T-helper 17 cell (primary cell): ENCODE measurements at regions not wholly inside any gene's neighbourhood (a gene's known extent, or its start where the extent isn't known, plus 50 kb on each side); places are given as distances from the start of the nearest gene placed in this dataset.

ENCODE experiments used
- ATAC-seq: fragments of 150-1000 bp; cut with Tn5 transposase; 2 replicates; pipeline ENCODE4 v1.10.0; 2021; ENCODE audit warnings: mild to moderate bottlenecking, moderate library complexity
- DNase-seq, 3 donors: peaks; one replicate each; pipeline versions ENCODE4 v3.0.0 to v3.0.0-alpha.2; 2020 to 2021
- H3K9me3 ChIP-seq: one replicate; pipeline ENCODE4 v1.7.0; 2013; ENCODE audit warnings: low read length, mild to moderate bottlenecking; ENCODE audit not compliant: control insufficient read depth, poor library complexity, severe bottlenecking
- H3K27ac Mint-ChIP-seq: one replicate; pipeline ENCODE4 v1.8.0; 2022; ENCODE audit warnings: mild to moderate bottlenecking, moderate library complexity, mixed read lengths
- H3K27me3 Mint-ChIP-seq: one replicate; pipeline ENCODE4 v1.8.0; 2022; ENCODE audit warnings: mixed read lengths
- H3K36me3 Mint-ChIP-seq: one replicate; pipeline ENCODE4 v1.8.0; 2022; ENCODE audit warnings: low read depth, mixed read lengths
- H3K4me1 Mint-ChIP-seq: one replicate; pipeline ENCODE4 v1.8.0; 2022; ENCODE audit warnings: mild to moderate bottlenecking, mixed read lengths
- H3K4me3 Mint-ChIP-seq: one replicate; pipeline ENCODE4 v1.8.0; 2022; ENCODE audit warnings: mild to moderate bottlenecking, moderate library complexity, mixed read lengths

GRCh38 chr2:41881249-41881648 lies 166.6 kb upstream of the PKDCC start:
- Mint-ChIP-seq H3K4me3 (no peak overlapping the region), H3K27me3 (peaks cover 14% of the 10 kb centered on the region), H3K4me1 (peaks cover 15% of the 10 kb centered on the region), H3K27ac (no peak overlapping the region), H3K36me3 (peaks cover 6% of the 10 kb centered on the region)
- no peak for DNase-seq
- ATAC-seq, result no peak
- H3K9me3 ChIP-seq, result no peaks in the 10 kb centered on the region

DNA sequence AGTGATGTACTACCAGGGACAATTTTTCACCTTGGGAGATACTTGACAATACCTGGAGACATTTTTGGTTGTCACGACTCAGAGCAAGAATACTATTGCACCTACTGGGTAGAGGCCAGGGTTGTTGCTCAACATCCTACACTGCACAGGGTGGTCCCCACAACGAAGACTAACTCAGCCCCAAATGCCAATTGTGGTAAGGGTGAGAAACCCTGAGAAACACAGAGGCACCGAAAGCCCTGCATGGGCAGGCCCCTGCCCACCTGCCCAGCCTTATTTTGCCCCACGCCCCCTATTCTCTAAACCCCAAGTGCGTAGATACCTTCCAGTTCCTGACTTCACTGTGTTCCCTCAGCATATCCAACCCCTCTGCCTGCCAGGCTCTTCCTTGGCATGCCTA lies 163.1 kb upstream of the PKDCC start:
- H3K36me3 Mint-ChIP-seq, result peaks cover 4% of the 10 kb centered on the region
- H3K9me3 ChIP-seq, result no peaks in the 10 kb centered on the region
- no peak overlapping the region for H3K4me3 Mint-ChIP-seq
- H3K27ac Mint-ChIP-seq, result no peak overlapping the region
- peaks cover 7% of the 10 kb centered on the region for H3K4me1 Mint-ChIP-seq
- ATAC-seq (no peak), DNase-seq (no peak)
- peaks cover 8% of the 10 kb centered on the region for H3K27me3 Mint-ChIP-seq

DNA sequence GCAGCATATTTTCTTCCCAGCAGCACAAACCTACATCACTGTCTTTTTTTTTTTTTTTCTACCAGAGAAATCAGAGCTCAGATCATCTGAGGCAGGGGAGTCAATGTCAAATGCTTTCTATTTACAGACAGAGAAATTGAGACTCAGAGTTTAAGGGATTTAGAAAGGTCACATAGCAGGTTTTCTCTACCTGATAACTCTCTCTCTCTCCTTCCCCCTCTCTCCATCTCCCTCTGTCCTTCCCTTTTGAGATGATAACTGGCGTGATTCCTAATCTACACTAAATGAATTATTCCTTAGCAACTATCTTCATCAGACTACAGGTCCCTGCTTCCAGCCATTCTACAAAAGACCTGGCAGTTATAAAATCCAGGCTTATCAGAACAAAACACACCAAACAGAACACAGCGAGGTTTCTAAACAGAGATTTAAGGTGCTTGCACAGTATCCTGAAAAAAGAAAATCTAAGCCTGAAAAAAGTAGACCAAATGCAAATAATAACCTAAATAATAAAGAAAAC lies 161.6 kb upstream of the PKDCC start:
- H3K27me3 Mint-ChIP-seq, result no peaks in the 10 kb centered on the region
- no peaks in the 10 kb centered on the region for H3K9me3 ChIP-seq
- no peak overlapping the region for H3K4me3 Mint-ChIP-seq
- peaks cover 2% of the 10 kb centered on the region for H3K36me3 Mint-ChIP-seq
- DNase-seq (no peak), ATAC-seq (no peak)
- H3K4me1 Mint-ChIP-seq, result peaks cover 6% of the 10 kb centered on the region
- H3K27ac Mint-ChIP-seq, result no peak overlapping the region

DNA sequence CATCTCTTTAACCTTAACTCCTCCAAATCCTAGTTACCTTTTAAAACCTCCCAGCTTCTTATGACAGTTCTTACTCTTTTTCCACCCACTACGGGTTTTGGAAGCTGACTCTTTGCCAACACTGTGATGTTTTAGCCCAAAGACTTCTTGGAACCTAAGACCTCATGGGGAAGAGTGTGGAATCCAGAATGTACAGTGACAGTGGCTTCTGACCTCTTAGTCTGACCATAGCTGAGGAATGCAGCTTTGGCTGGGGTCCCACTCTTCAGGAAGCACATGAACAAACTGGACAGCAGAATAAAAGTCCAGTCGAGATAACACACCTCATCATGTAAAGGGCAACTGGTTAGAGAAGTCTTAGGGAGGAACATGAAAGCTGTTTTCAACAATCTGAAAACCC lies 161.1 kb upstream of the PKDCC start:
- Mint-ChIP-seq H3K36me3 (peaks cover 2% of the 10 kb centered on the region), H3K4me3 (no peak overlapping the region), H3K27ac (no peak overlapping the region), H3K4me1 (peaks cover 6% of the 10 kb centered on the region), H3K27me3 (no peaks in the 10 kb centered on the region)
- DNase-seq (no peak), ATAC-seq (no peak)
- no peaks in the 10 kb centered on the region for H3K9me3 ChIP-seq

- Mint-ChIP-seq H3K27ac (peak overlapping the region; percentile 43), H3K36me3 (peaks cover 2% of the 10 kb centered on the region), H3K4me1 (peaks cover 16% of the 10 kb centered on the region), H3K4me3 (no peak overlapping the region), H3K27me3 (no peaks in the 10 kb centered on the region)
- no peaks in the 10 kb centered on the region for H3K9me3 ChIP-seq
- DNase-seq, result no peak
- ATAC-seq, result no peak
These were observed 157.5 kb upstream of the PKDCC start for GRCh38 chr2:41890341-41890740.

DNA sequence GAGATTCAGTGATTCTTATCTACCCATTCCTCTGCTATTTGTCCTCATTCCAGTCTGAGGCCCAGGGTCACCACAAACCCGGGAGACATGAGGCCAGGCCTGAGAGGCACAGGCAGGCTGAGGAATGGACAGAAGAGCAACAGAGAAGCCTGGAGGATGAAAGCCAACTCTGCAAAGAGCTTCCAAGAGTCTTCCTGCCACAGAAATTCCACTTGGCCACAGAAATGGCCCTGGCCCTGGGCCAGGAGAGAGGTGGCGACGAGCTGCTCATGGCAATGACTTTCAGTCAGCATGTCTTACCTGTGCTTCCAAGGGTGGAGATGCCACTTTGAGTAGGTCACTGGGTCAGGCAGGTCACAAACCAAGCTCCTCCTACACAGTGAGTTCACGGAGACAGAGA lies 155.3 kb upstream of the PKDCC start:
- H3K4me3 Mint-ChIP-seq, result peak overlapping the region; percentile 61
- no peaks in the 10 kb centered on the region for H3K9me3 ChIP-seq
- no peak overlapping the region for H3K27ac Mint-ChIP-seq
- no peak for ATAC-seq
- H3K36me3 Mint-ChIP-seq, result peaks cover 2% of the 10 kb centered on the region
- H3K4me1 Mint-ChIP-seq, result peaks cover 32% of the 10 kb centered on the region
- no peaks in the 10 kb centered on the region for H3K27me3 Mint-ChIP-seq
- DNase-seq, result no peak

DNA sequence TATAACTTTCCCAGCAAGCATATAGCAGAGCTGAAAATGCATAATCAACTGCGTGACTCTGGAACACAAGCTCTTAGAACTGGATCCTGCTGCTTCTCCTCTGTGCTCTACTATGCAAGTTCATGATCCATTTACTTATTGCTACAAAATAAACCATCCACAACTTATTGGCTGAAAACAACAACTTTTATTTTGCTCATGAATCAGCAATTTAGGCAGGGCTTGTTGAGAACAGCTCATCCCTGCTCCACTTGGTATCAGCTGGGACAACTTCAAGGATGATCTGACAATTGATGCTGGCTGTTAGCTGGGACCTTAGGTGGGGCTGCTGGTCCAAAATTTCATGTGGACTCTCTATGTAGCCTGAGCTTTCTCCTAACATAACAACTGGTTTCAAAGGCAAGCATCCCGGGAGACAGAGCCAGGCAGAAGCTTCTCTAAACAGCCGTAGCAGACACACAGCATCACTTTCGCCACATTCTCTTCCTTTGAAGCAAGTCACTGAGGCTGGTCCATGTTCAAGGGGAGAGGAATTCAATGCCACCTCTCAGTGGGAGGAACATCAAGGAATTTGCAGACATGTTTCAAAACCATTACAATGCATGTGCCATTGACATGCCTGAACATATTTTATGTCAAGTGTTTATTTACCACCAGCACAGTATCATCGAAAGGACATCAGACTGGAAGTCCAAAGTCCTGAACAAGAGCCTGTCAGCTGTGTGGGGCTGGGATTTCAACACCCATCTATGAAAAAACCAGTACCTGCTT lies 153.1 kb upstream of the PKDCC start:
- no peaks in the 10 kb centered on the region for H3K9me3 ChIP-seq
- ATAC-seq (no peak), DNase-seq (no peak)
- peak overlapping the region; percentile 95 for H3K27ac Mint-ChIP-seq
- H3K4me3 Mint-ChIP-seq, result peak overlapping the region; percentile 5
- no peaks in the 10 kb centered on the region for H3K27me3 Mint-ChIP-seq
- peaks cover 38% of the 10 kb centered on the region for H3K4me1 Mint-ChIP-seq
- H3K36me3 Mint-ChIP-seq, result no peaks in the 10 kb centered on the region

DNA sequence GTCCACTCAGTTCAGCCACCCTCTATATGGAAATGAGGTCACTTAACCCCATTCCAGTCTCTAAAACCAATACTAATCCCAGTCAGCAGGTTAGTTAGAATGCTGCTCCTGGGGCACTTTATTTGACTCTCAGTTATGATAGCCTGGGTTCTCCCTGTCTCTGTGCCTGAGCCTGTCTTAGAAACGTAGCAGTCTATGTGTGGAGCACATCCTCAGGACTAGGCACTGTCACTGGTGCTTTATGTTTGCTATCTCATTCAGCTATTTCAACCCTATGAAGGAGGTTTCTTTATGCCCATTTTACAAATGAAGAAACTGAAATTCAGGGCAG lies 152.5 kb upstream of the PKDCC start:
- Mint-ChIP-seq H3K4me3 (no peak overlapping the region), H3K4me1 (peaks cover 37% of the 10 kb centered on the region), H3K36me3 (no peaks in the 10 kb centered on the region), H3K27me3 (no peaks in the 10 kb centered on the region), H3K27ac (peak overlapping the region; percentile 95)
- no peak for DNase-seq
- no peak for ATAC-seq
- H3K9me3 ChIP-seq, result no peaks in the 10 kb centered on the region

GRCh38 chr2:41896186-41896846 lies 151.5 kb upstream of the PKDCC start:
- peak overlapping the region; percentile 95 for H3K27ac Mint-ChIP-seq
- peak overlapping the region; percentile 80 for H3K4me3 Mint-ChIP-seq

GRCh38 chr2:41899189-41899588 lies 148.6 kb upstream of the PKDCC start:
- H3K27me3 Mint-ChIP-seq, result peaks cover 14% of the 10 kb centered on the region
- H3K27ac Mint-ChIP-seq, result no peak overlapping the region
- H3K36me3 Mint-ChIP-seq, result no peaks in the 10 kb centered on the region
- ATAC-seq, result no peak
- H3K4me1 Mint-ChIP-seq, result peaks cover 26% of the 10 kb centered on the region
- no peak overlapping the region for H3K4me3 Mint-ChIP-seq
- no peak for DNase-seq
- no peaks in the 10 kb centered on the region for H3K9me3 ChIP-seq

More at GRCh38 chr2:41896186-41896846, 151.5 kb upstream of the PKDCC start:
- no peaks in the 10 kb centered on the region for H3K9me3 ChIP-seq
- DNase-seq, result peak in 1 of 3 donors; percentile 20
- no peaks in the 10 kb centered on the region for H3K27me3 Mint-ChIP-seq
- H3K36me3 Mint-ChIP-seq, result no peaks in the 10 kb centered on the region
- peaks cover 32% of the 10 kb centered on the region for H3K4me1 Mint-ChIP-seq
- ATAC-seq, result peak; percentile 97

- H3K27ac Mint-ChIP-seq, result no peak overlapping the region
- H3K27me3 Mint-ChIP-seq, result peaks cover 14% of the 10 kb centered on the region
- no peak for ATAC-seq
- no peak overlapping the region for H3K4me3 Mint-ChIP-seq
- no peaks in the 10 kb centered on the region for H3K36me3 Mint-ChIP-seq
- DNase-seq, result no peak
- peaks cover 22% of the 10 kb centered on the region for H3K4me1 Mint-ChIP-seq
- no peaks in the 10 kb centered on the region for H3K9me3 ChIP-seq
These were observed 147.7 kb upstream of the PKDCC start for GRCh38 chr2:41900101-41900577.

DNA sequence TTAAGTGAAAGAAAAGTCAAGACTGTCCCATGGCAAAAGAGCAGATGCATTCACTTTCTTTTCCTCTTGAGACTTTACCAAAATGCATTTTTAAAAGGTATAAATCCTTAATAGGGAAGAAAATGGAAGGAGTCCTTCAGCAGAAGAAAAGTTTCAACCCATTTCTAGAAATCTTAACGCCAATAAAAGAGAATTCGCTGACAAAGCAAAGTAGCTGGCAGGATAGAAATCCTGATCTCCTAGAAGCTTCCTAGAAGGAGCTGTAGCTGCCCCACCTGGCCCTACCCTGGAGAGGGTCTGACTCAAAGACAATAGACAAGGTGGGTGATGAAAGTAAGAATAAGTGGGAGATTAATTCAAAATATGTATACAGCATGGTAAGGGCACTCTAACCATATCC lies 144.9 kb upstream of the PKDCC start:
- no peak for DNase-seq
- ATAC-seq, result no peak
- no peaks in the 10 kb centered on the region for H3K9me3 ChIP-seq
- Mint-ChIP-seq H3K4me1 (peaks cover 2% of the 10 kb centered on the region), H3K27me3 (peaks cover 21% of the 10 kb centered on the region), H3K4me3 (no peak overlapping the region), H3K36me3 (no peaks in the 10 kb centered on the region), H3K27ac (no peak overlapping the region)

DNA sequence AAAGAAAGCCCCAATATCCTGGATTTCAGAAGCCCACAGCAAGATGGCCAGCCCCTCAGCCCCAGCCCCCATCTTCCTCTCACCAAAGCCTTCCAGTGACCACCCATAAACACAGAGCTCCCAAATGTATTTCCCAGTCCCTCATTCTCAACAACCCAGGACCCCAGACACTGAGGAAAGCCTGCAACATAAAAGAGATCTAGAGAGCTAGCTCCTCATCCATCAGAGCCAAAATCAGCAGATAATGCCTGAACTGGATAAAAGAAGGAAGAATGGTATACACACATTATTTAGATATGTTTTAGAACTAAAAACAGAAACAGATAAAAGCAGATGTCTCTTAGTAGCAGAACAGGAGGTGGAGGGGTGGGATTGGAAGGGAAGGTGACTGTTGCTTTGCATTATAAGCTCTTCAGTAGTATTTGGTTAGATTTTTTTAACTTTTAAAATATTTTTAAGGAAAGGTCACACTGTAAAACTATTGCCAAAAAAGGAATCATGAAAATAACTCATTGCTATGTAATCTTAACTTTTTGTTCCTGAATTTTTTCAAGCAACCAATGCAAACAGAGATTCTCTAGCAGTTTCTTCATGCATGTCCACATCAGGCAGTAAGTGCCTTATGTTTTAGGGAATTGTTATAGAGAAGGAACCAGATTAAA lies 144.2 kb upstream of the PKDCC start:
- peaks cover 28% of the 10 kb centered on the region for H3K27me3 Mint-ChIP-seq
- DNase-seq (no peak), ATAC-seq (no peak)
- H3K4me3 Mint-ChIP-seq, result no peak overlapping the region
- no peaks in the 10 kb centered on the region for H3K9me3 ChIP-seq
- H3K4me1 Mint-ChIP-seq, result peaks cover 3% of the 10 kb centered on the region
- H3K27ac Mint-ChIP-seq, result no peak overlapping the region
- no peaks in the 10 kb centered on the region for H3K36me3 Mint-ChIP-seq
